Endothelial cell of umbilical vein (primary cell): ENCODE measurements at regions not wholly inside any gene's neighbourhood (a gene's known extent, or its start where the extent isn't known, plus 50 kb on each side); places are given as distances from the start of the nearest gene placed in this dataset.

Experiments used
- EZH2 ChIP-seq: IDR thresholded peaks from 2 replicates; pipeline ENCODE4 v1.6.1; 2012; ENCODE audit warnings: borderline replicate concordance, low read depth, mild to moderate bottlenecking, moderate library complexity, low read length, inconsistent platforms; ENCODE audit not compliant: severe bottlenecking
- FOS ChIP-seq: IDR thresholded peaks from 2 replicates; pipeline ENCODE4 v1.6.1; 2011; ENCODE audit warnings: mild to moderate bottlenecking, low read length, moderate library complexity, borderline replicate concordance; ENCODE audit not compliant: insufficient read depth
- GATA2 ChIP-seq: IDR thresholded peaks from 2 replicates; pipeline ENCODE4 v1.7.0; 2011; ENCODE audit warnings: low read depth, mild to moderate bottlenecking, moderate library complexity, mixed read lengths, low read length; ENCODE audit not compliant: insufficient read length, insufficient read depth
- JUN ChIP-seq: IDR thresholded peaks from 2 replicates; pipeline ENCODE4 v1.6.1; 2011; ENCODE audit warnings: borderline replicate concordance, low read depth; ENCODE audit not compliant: insufficient read length, insufficient read depth
- MYC ChIP-seq: IDR thresholded peaks from one replicate; pipeline ENCODE4 v1.6.1; 2011; ENCODE audit warnings: mild to moderate bottlenecking, low read depth, low read length
- POLR2A ChIP-seq: IDR thresholded peaks from 2 replicates; pipeline ENCODE4 v1.6.1; 2012; ENCODE audit warnings: low read depth, mild to moderate bottlenecking, control low read depth, low read length
- POLR2AphosphoS5 ChIP-seq: IDR thresholded peaks from 2 replicates; pipeline ENCODE4 v1.6.1; 2012; ENCODE audit warnings: low read depth, mild to moderate bottlenecking, control low read depth, low read length, moderate library complexity; ENCODE audit not compliant: insufficient read depth
- TF ChIP-seq, protein P1 (sequence below), 2 donors: IDR thresholded peaks; 1 replicate in 1 of 2; 2 replicates in 1 of 2; pipeline ENCODE4 v1.5.1; 2011; ENCODE audit warnings: low read length in 2 of 2, mild to moderate bottlenecking in 2 of 2, moderate library complexity in 2 of 2, control low read depth in 1 of 2, inconsistent platforms in 1 of 2, low read depth in 1 of 2; ENCODE audit not compliant: insufficient read depth in 1 of 2; ENCODE audit errors: extremely low read depth in 1 of 2
- TF ChIP-seq, protein P2 (sequence below): IDR thresholded peaks from 2 replicates; pipeline ENCODE4 v1.6.1; 2011; ENCODE audit not compliant: insufficient read depth, insufficient read length

DNA sequence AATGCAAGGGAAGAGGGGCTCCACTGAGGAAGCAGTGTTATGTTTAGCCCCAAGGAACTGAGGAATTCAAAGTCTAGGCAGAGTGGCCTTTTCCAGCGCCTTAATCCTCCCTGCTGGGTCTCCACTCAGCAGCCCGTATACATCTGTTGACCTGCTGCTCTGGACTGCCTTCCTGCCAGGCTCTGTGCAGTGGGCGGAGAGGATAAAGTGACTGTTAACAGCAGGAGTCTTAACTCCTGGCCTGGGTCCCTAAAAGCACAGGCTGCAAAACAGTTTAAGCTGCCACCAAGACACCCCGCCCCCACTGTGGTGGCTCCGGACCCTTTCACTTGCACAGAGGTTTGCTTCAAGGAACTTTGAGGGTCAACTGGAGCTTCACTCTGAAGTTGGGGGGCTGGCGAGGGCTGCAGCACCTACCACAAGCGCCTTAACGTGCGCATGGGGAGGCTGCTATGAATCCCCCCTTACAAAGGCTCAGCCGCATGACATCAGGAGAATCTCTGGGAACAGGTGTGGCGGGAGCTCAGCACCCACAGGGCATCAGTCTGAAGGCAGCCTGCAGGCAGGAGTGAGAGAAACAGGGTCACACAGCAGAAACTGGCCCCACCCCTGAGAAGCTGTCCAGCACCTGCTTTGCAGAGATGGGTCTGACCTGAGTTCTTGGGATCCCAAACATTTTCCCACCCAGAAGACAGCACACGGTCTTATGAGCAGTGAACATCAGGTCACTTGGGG lies 358.2 kb upstream of the GATB start:
- TF ChIP-seq POLR2A (no peak), EZH2 (no peak), JUN (no peak), FOS (no peak), POLR2AphosphoS5 (no peak), MYC (no peak), GATA2 (no peak)
- TF ChIP-seq, protein P1, sequence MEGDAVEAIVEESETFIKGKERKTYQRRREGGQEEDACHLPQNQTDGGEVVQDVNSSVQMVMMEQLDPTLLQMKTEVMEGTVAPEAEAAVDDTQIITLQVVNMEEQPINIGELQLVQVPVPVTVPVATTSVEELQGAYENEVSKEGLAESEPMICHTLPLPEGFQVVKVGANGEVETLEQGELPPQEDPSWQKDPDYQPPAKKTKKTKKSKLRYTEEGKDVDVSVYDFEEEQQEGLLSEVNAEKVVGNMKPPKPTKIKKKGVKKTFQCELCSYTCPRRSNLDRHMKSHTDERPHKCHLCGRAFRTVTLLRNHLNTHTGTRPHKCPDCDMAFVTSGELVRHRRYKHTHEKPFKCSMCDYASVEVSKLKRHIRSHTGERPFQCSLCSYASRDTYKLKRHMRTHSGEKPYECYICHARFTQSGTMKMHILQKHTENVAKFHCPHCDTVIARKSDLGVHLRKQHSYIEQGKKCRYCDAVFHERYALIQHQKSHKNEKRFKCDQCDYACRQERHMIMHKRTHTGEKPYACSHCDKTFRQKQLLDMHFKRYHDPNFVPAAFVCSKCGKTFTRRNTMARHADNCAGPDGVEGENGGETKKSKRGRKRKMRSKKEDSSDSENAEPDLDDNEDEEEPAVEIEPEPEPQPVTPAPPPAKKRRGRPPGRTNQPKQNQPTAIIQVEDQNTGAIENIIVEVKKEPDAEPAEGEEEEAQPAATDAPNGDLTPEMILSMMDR (IDR thresholded peaks at IDR 0.05; ENCODE audit: extremely low read depth in 1 of 2, insufficient read depth in 1 of 2, low read depth in 1 of 2, low read length in 2 of 2): no peak
- TF ChIP-seq, protein P2, sequence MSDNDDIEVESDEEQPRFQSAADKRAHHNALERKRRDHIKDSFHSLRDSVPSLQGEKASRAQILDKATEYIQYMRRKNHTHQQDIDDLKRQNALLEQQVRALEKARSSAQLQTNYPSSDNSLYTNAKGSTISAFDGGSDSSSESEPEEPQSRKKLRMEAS: no peak
